Endothelial cell of umbilical vein (primary cell): ENCODE measurements at regions not wholly inside any gene's neighbourhood (a gene's known extent, or its start where the extent isn't known, plus 50 kb on each side); places are given as distances from the start of the nearest gene placed in this dataset.

Experiments
- BruUV-seq: library from RNA; stranded (reverse); fragments of 400-500 nt; replicated peaks from 2 replicates; lab custom pipeline; 2021; lab: Mats Ljungman, UMichigan
- CTCF ChIA-PET: fragments of 300-600, 350-600 bp; sonication (Branson Sonifier 250); formaldehyde crosslinking; loops from one replicate; lab custom pipeline; 2021; ENCODE audit warnings: antibody characterized with exemption, inconsistent platforms; lab: Charles Lee
- POLR2A ChIA-PET: fragments of 300-600, 350-600 bp; sonication (Branson Sonifier 250); formaldehyde crosslinking; loops from one replicate; lab custom pipeline; 2021; ENCODE audit warnings: antibody characterized with exemption, inconsistent platforms; lab: Charles Lee
- DNase-seq: peaks from one replicate; pipeline ENCODE4 v3.0.0-alpha.2; 2011; ENCODE audit warnings: low read depth, low spot score
- FAIRE-seq: peaks from 2 replicates; lab custom pipeline; 2011; peaks lifted over from hg19 to GRCh38; lab: Jason Lieb, UNC
- H2AFZ ChIP-seq: 2 replicates; pipeline ENCODE4 v1.6.0; 2012; ENCODE audit warnings: low read depth, low read length, control low read depth, inconsistent platforms
- H3K27ac ChIP-seq: 2 replicates; pipeline ENCODE4 v1.5.1; 2011; ENCODE audit warnings: low read depth, mild to moderate bottlenecking, control low read depth, low read length, moderate library complexity; ENCODE audit not compliant: insufficient read depth
- H3K27me3 ChIP-seq, 2 experiments: 2 replicates each; pipeline versions ENCODE4 v1.6.0 to v1.6.1; 2011; ENCODE audit warnings: low read length in 2 of 2, mixed read lengths in 1 of 2; ENCODE audit not compliant: control insufficient read depth in 2 of 2, insufficient read depth in 2 of 2
- H3K36me3 ChIP-seq, 2 experiments: 2 replicates in 1 of 2; 3 replicates in 1 of 2; pipeline ENCODE4 v1.5.1; 2011; ENCODE audit warnings: low read length in 2 of 2, mild to moderate bottlenecking in 1 of 2, moderate library complexity in 1 of 2; ENCODE audit not compliant: control insufficient read depth in 2 of 2, insufficient read depth in 2 of 2; ENCODE audit errors: extremely low read depth in 1 of 2
- H3K4me1 ChIP-seq: 3 replicates; pipeline ENCODE4 v1.5.1; 2011; ENCODE audit warnings: mild to moderate bottlenecking, low read length; ENCODE audit not compliant: control insufficient read depth, insufficient read depth; ENCODE audit errors: extremely low read depth
- H3K4me2 ChIP-seq: 2 replicates; pipeline ENCODE4 v1.6.1; 2011; ENCODE audit warnings: low read length, control low read depth, mixed read lengths; ENCODE audit not compliant: insufficient read depth
- H3K4me3 ChIP-seq, 3 experiments: fragments of 200-600 bp in 1 of 3; sonication (generic), shearing (Covaris generic) in 1 of 3; replicated peaks in 1 of 3; 2 replicates each; pipeline ENCODE4 v1.5.1; 2011 to 2016; ENCODE audit warnings: control low read depth in 3 of 3, low read length in 3 of 3, mild to moderate bottlenecking in 2 of 3, inconsistent platforms in 1 of 3, low read depth in 1 of 3, moderate library complexity in 1 of 3; ENCODE audit not compliant: insufficient read depth in 1 of 3
- H3K79me2 ChIP-seq: 2 replicates; pipeline ENCODE4 v1.6.0; 2012; ENCODE audit warnings: low read length, inconsistent platforms; ENCODE audit not compliant: control insufficient read depth, insufficient read depth
- H3K9ac ChIP-seq: replicated peaks from 2 replicates; pipeline ENCODE3; 2011; ENCODE audit warnings: low read length, control low read depth; ENCODE audit not compliant: insufficient read depth; ENCODE audit errors: extremely low read depth
- H3K9me1 ChIP-seq: replicated peaks from 3 replicates; pipeline ENCODE4 v1.6.0; 2011; ENCODE audit warnings: mild to moderate bottlenecking, low read length; ENCODE audit not compliant: control insufficient read depth, insufficient read depth; ENCODE audit errors: extremely low read depth
- H3K9me3 ChIP-seq: replicated peaks from 2 replicates; pipeline ENCODE4 v1.5.1; 2012; ENCODE audit warnings: low read length, inconsistent platforms; ENCODE audit not compliant: control insufficient read depth, insufficient read depth
- H4K20me1 ChIP-seq: replicated peaks from 2 replicates; pipeline ENCODE3; 2011; ENCODE audit warnings: mild to moderate bottlenecking, low read length; ENCODE audit not compliant: control insufficient read depth, insufficient read depth; ENCODE audit errors: extremely low read depth
- EZH2 ChIP-seq: IDR thresholded peaks from 2 replicates; pipeline ENCODE4 v1.6.1; 2012; ENCODE audit warnings: borderline replicate concordance, low read depth, mild to moderate bottlenecking, moderate library complexity, low read length, inconsistent platforms; ENCODE audit not compliant: severe bottlenecking
- FOS ChIP-seq: IDR thresholded peaks from 2 replicates; pipeline ENCODE4 v1.6.1; 2011; ENCODE audit warnings: mild to moderate bottlenecking, low read length, moderate library complexity, borderline replicate concordance; ENCODE audit not compliant: insufficient read depth
- JUN ChIP-seq: IDR thresholded peaks from 2 replicates; pipeline ENCODE4 v1.6.1; 2011; ENCODE audit warnings: borderline replicate concordance, low read depth; ENCODE audit not compliant: insufficient read length, insufficient read depth
- MYC ChIP-seq: IDR thresholded peaks from one replicate; pipeline ENCODE4 v1.6.1; 2011; ENCODE audit warnings: mild to moderate bottlenecking, low read depth, low read length
- POLR2AphosphoS5 ChIP-seq: IDR thresholded peaks from 2 replicates; pipeline ENCODE4 v1.6.1; 2012; ENCODE audit warnings: low read depth, mild to moderate bottlenecking, control low read depth, low read length, moderate library complexity; ENCODE audit not compliant: insufficient read depth
- dilution Hi-C: fragments of 300-500 bp; cut with MboI; formaldehyde crosslinking; loops from one replicate; pipeline ENCODE4 v1.15.0; 2019; ENCODE audit warnings: low sequenced_read_pairs; ENCODE audit not compliant: extremely low pct_ligation_motif_present
- intact Hi-C: fragments of 100-400 bp; cut with micrococcal nuclease; formaldehyde crosslinking; loops from one replicate; pipeline ENCODE4 v1.10.0; 2022
- TF ChIP-seq, protein P1 (sequence below), 2 donors: IDR thresholded peaks; 1 replicate in 1 of 2; 2 replicates in 1 of 2; pipeline ENCODE4 v1.5.1; 2011; ENCODE audit warnings: low read length in 2 of 2, mild to moderate bottlenecking in 2 of 2, moderate library complexity in 2 of 2, control low read depth in 1 of 2, inconsistent platforms in 1 of 2, low read depth in 1 of 2; ENCODE audit not compliant: insufficient read depth in 1 of 2; ENCODE audit errors: extremely low read depth in 1 of 2

DNA sequence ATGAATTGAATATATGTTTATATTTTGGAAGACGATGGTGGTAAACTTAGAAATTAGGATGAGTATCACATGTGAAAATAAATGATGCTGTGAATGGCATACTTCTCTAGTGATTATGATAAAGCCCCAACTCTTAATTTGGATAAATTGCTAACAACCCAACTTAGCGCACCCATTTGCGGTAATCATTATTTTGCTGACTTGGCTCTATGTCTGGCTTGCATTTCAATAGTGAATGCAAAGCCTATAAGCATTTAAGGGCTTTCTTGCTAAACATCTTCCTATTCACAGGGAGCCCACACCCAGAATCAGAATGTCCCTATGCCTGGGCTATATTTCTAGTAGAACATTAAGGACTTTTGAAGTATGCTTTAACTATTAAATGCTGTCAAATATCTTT is 910.7 kb upstream of the FANCL start:
- BruUV-seq, result no TSS peak
- intact Hi-C loops, result no loop called here
- FAIRE-seq, result no peak
- H3K27ac ChIP-seq, result no peak overlapping the region
- DNase-seq, result no peak
- H3K27me3 ChIP-seq, result no peaks in the 10 kb centered on the region
- H2AFZ ChIP-seq, result no peak overlapping the region
- H4K20me1 ChIP-seq, result no peaks in the 10 kb centered on the region
- dilution Hi-C loops, result no loop called here
- H3K36me3 ChIP-seq, result no peaks in the 10 kb centered on the region
- TF ChIP-seq EZH2, result no peak
- no peak for TF ChIP-seq JUN
- TF ChIP-seq, protein P1, sequence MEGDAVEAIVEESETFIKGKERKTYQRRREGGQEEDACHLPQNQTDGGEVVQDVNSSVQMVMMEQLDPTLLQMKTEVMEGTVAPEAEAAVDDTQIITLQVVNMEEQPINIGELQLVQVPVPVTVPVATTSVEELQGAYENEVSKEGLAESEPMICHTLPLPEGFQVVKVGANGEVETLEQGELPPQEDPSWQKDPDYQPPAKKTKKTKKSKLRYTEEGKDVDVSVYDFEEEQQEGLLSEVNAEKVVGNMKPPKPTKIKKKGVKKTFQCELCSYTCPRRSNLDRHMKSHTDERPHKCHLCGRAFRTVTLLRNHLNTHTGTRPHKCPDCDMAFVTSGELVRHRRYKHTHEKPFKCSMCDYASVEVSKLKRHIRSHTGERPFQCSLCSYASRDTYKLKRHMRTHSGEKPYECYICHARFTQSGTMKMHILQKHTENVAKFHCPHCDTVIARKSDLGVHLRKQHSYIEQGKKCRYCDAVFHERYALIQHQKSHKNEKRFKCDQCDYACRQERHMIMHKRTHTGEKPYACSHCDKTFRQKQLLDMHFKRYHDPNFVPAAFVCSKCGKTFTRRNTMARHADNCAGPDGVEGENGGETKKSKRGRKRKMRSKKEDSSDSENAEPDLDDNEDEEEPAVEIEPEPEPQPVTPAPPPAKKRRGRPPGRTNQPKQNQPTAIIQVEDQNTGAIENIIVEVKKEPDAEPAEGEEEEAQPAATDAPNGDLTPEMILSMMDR (IDR thresholded peaks at IDR 0.05; ENCODE audit: extremely low read depth in 1 of 2, insufficient read depth in 1 of 2, low read depth in 1 of 2, low read length in 2 of 2), result no peak
- TF ChIP-seq FOS, result no peak
- TF ChIP-seq POLR2AphosphoS5, result no peak
- TF ChIP-seq MYC, result no peak
- POLR2A ChIA-PET, result no interaction called here
- H3K4me3 ChIP-seq, result no peak overlapping the region
- H3K4me2 ChIP-seq, result no peak overlapping the region
- H3K9ac ChIP-seq, result no peak overlapping the region
- H3K9me3 ChIP-seq, result peaks cover 5% of the 10 kb centered on the region
- no peaks in the 10 kb centered on the region for H3K79me2 ChIP-seq
- no peaks in the 10 kb centered on the region for H3K9me1 ChIP-seq
- CTCF ChIA-PET, result no interaction called here
- H3K4me1 ChIP-seq, result no peaks in the 10 kb centered on the region
